IMR-90 (cell line): ENCODE measurements at regions not wholly inside any gene's neighbourhood (a gene's known extent, or its start where the extent isn't known, plus 50 kb on each side); places are given as distances from the start of the nearest gene placed in this dataset.

Experiments used
- ATAC-seq: fragments of 200-7000 bp; cut with Tn5 transposase; 2 replicates; pipeline ENCODE4 v1.9.1; 2020; ENCODE audit warnings: low read depth, mild to moderate bottlenecking, moderate library complexity
- BruUV-seq: library from RNA; stranded (reverse); fragments of 400-500 nt; replicated peaks from 2 replicates; lab custom pipeline; 2021; lab: Mats Ljungman, UMichigan
- CTCF ChIA-PET: fragments of 300-600 bp; formaldehyde crosslinking; extraction: SDS; loops from one replicate; lab custom pipeline; 2021; ENCODE audit warnings: antibody characterized with exemption; lab: Yijun Ruan, JAX
- POLR2A ChIA-PET: fragments of 300-600 bp; sonication (Branson Sonifier 250); formaldehyde crosslinking; loops from one replicate; lab custom pipeline; 2022; ENCODE audit warnings: antibody characterized with exemption; ENCODE audit not compliant: unreplicated experiment; lab: Charles Lee
- DNase-seq: peaks from one replicate; pipeline ENCODE4 v3.0.0; 2013
- H2AFZ ChIP-seq: replicated peaks from 2 replicates; pipeline ENCODE3; 2013; ENCODE audit warnings: low read length, mild to moderate bottlenecking; ENCODE audit not compliant: poor library complexity
- H2AK5ac ChIP-seq: 2 replicates; pipeline ENCODE4 v1.6.1; 2013; ENCODE audit warnings: low read depth, low read length, inconsistent platforms
- H2AK9ac ChIP-seq: replicated peaks from 2 replicates; pipeline ENCODE3; 2013; ENCODE audit warnings: mild to moderate bottlenecking, low read depth, low read length, moderate library complexity; ENCODE audit not compliant: poor library complexity
- H2BK120ac ChIP-seq: 2 replicates; pipeline ENCODE4 v1.6.1; 2013; ENCODE audit warnings: low read depth, low read length, inconsistent platforms
- H2BK15ac ChIP-seq: 3 replicates; pipeline ENCODE4 v1.6.1; 2013; ENCODE audit warnings: low read depth, low read length, inconsistent platforms
- H2BK20ac ChIP-seq: 2 replicates; pipeline ENCODE4 v1.6.1; 2013; ENCODE audit warnings: low read depth, mild to moderate bottlenecking, inconsistent platforms, low read length, moderate library complexity
- H2BK5ac ChIP-seq: 2 replicates; pipeline ENCODE4 v1.6.1; 2013; ENCODE audit warnings: mild to moderate bottlenecking, low read depth, low read length, inconsistent platforms; ENCODE audit not compliant: poor library complexity, severe bottlenecking
- H3K14ac ChIP-seq: replicated peaks from 2 replicates; pipeline ENCODE4 v1.6.1; 2013; ENCODE audit warnings: low read depth, low read length, inconsistent platforms
- H3K18ac ChIP-seq: 2 replicates; pipeline ENCODE4 v1.6.1; 2013; ENCODE audit warnings: low read depth, low read length, control low read depth
- H3K23ac ChIP-seq: 2 replicates; pipeline ENCODE4 v1.6.1; 2013; ENCODE audit warnings: low read depth, low read length, inconsistent platforms
- H3K27ac ChIP-seq: 2 replicates; pipeline ENCODE4 v1.5.1; 2013; ENCODE audit warnings: mild to moderate bottlenecking, control low read depth, low read length; ENCODE audit not compliant: insufficient read depth
- H3K27me3 ChIP-seq: 2 replicates; pipeline ENCODE4 v1.6.1; 2013; ENCODE audit warnings: low read length; ENCODE audit not compliant: control insufficient read depth, insufficient read depth
- H3K36me3 ChIP-seq: 2 replicates; pipeline ENCODE4 v1.6.1; 2013; ENCODE audit warnings: low read length, mixed read lengths; ENCODE audit not compliant: control insufficient read depth, insufficient read depth
- H3K4ac ChIP-seq: 2 replicates; pipeline ENCODE4 v1.6.1; 2013; ENCODE audit warnings: low read depth, low read length, inconsistent platforms
- H3K4me1 ChIP-seq: 2 replicates; pipeline ENCODE4 v1.6.1; 2013; ENCODE audit warnings: low read length, mixed read lengths; ENCODE audit not compliant: control insufficient read depth, insufficient read depth
- H3K4me2 ChIP-seq: 2 replicates; pipeline ENCODE4 v1.6.1; 2013; ENCODE audit warnings: low read depth, mild to moderate bottlenecking, control low read depth, low read length, moderate library complexity
- H3K4me3 ChIP-seq: 2 replicates; pipeline ENCODE4 v1.5.1; 2013; ENCODE audit warnings: low read depth, mild to moderate bottlenecking, control low read depth, low read length, moderate library complexity; ENCODE audit not compliant: insufficient read depth
- H3K56ac ChIP-seq: 2 replicates; pipeline ENCODE4 v1.6.1; 2013; ENCODE audit warnings: low read length, inconsistent platforms; ENCODE audit not compliant: insufficient read depth; ENCODE audit errors: extremely low read depth
- H3K79me1 ChIP-seq, 2 experiments: 2 replicates each; pipeline ENCODE4 v1.6.1; 2013; ENCODE audit warnings: low read length in 2 of 2, inconsistent platforms in 1 of 2, low read depth in 1 of 2
- H3K9ac ChIP-seq: 2 replicates; pipeline ENCODE4 v1.6.1; 2013; ENCODE audit warnings: low read depth, low read length, control low read depth
- H3K9me1 ChIP-seq: 2 replicates; pipeline ENCODE4 v1.6.1; 2013; ENCODE audit warnings: low read length, inconsistent platforms; ENCODE audit not compliant: insufficient read depth
- H3K9me3 ChIP-seq: 2 replicates; pipeline ENCODE4 v1.6.1; 2013; ENCODE audit warnings: low read length; ENCODE audit not compliant: control insufficient read depth, insufficient read depth
- H4K20me1 ChIP-seq: 2 replicates; pipeline ENCODE4 v1.6.1; 2013; ENCODE audit warnings: low read length, inconsistent platforms; ENCODE audit not compliant: insufficient read depth
- H4K5ac ChIP-seq: 2 replicates; pipeline ENCODE4 v1.6.1; 2013; ENCODE audit warnings: mild to moderate bottlenecking, low read depth, low read length, control low read depth
- H4K8ac ChIP-seq, 2 experiments: 2 replicates each; pipeline ENCODE4 v1.6.1; 2013; ENCODE audit warnings: low read depth in 2 of 2, low read length in 2 of 2, control low read depth in 1 of 2, inconsistent platforms in 1 of 2
- H4K91ac ChIP-seq: 2 replicates; pipeline ENCODE4 v1.6.1; 2013; ENCODE audit warnings: low read depth, low read length, inconsistent platforms; ENCODE audit not compliant: insufficient read depth
- CTCF ChIP-seq: conservative IDR thresholded peaks from 2 replicates; pipeline ENCODE4 v1.5.1; 2012; ENCODE audit warnings: mild to moderate bottlenecking, low read depth, low read length, improper control_type of control experiment
- MAFK ChIP-seq: IDR thresholded peaks from 2 replicates; pipeline ENCODE4 v1.6.1; 2012; ENCODE audit warnings: low read depth, low read length, improper control_type of control experiment
- NFE2L2 ChIP-seq: fragments of 150-350 bp; IDR thresholded peaks from 2 replicates; pipeline ENCODE4 v1.6.1; 2016; ENCODE audit warnings: low read depth, mild to moderate bottlenecking, low read length
- SMC3 ChIP-seq: fragments of 150-350 bp; IDR thresholded peaks from 2 replicates; pipeline ENCODE4 v1.6.1; 2016; ENCODE audit warnings: low read depth, mild to moderate bottlenecking, antibody characterized with exemption, low read length, moderate library complexity
- WGBS, 2 experiments: methylation state at CpG; one replicate each; pipeline versions ENCODE4 v1.1.5 to v1.1.7; 2013; ENCODE audit warnings: missing lambda C conversion rate in 2 of 2; ENCODE audit not compliant: insufficient read length in 1 of 2; ENCODE audit errors: extremely low coverage in 2 of 2; 5-methylcytosine and 5-hydroxymethylcytosine counted together
- dilution Hi-C: fragments of 300-500 bp; cut with HindIII; formaldehyde crosslinking; loops from one replicate; pipeline ENCODE4 v1.14.3; 2018; ENCODE audit warnings: low sequenced_read_pairs; ENCODE audit not compliant: unreplicated experiment
- in situ Hi-C: fragments of 300-500 bp; cut with MboI; formaldehyde crosslinking; loops from 3 replicates; pipeline ENCODE4 v1.14.3; 2019; ENCODE audit warnings: low sequenced_read_pairs, inconsistent platforms, mixed read lengths
- intact Hi-C: fragments of 100-400 bp; cut with micrococcal nuclease; formaldehyde crosslinking; loops from 2 replicates; pipeline ENCODE4 v1.10.0; 2022

- CTCF ChIA-PET, result no interaction called here
- dilution Hi-C loops, result no loop called here
- no peak for ATAC-seq
Measured at GRCh38 chr5:23242891-23243290, 264.5 kb upstream of the PRDM9 start.

More at GRCh38 chr5:23242891-23243290, 264.5 kb upstream of the PRDM9 start:
- Histone ChIP-seq H2BK120ac (no peak overlapping the region), H3K4ac (no peak overlapping the region), H3K56ac (no peak overlapping the region), H3K18ac (no peak overlapping the region), H3K9me1 (no peaks in the 10 kb centered on the region), H4K91ac (no peak overlapping the region), H2AK9ac (no peak overlapping the region), H4K5ac (no peak overlapping the region), H3K4me1 (no peaks in the 10 kb centered on the region), H3K27me3 (no peaks in the 10 kb centered on the region), H3K79me1 (no peaks in the 10 kb centered on the region), H3K4me2 (no peak overlapping the region), H3K9ac (no peak overlapping the region), H3K27ac (no peak overlapping the region), H2BK20ac (no peak overlapping the region), H3K4me3 (no peak overlapping the region), H2BK15ac (no peak overlapping the region), H3K14ac (no peak overlapping the region), H2BK5ac (no peak overlapping the region), H4K20me1 (no peaks in the 10 kb centered on the region), H2AFZ (no peak overlapping the region), H3K23ac (no peak overlapping the region), H3K36me3 (no peaks in the 10 kb centered on the region), H4K8ac (no peak overlapping the region), H3K9me3 (0 out of 2 replicates have a peak, but pooled peaks cover 6% of the 10 kb centered on the region), H2AK5ac (no peak overlapping the region)
- intact Hi-C loops (no loop called here), in situ Hi-C loops (no loop called here)
- POLR2A ChIA-PET, result no interaction called here
- WGBS, 2 experiments, result no CpG with 5 or more reads among the region's 2 CpGs
- no peak for DNase-seq
- no TSS peak for BruUV-seq
- TF ChIP-seq SMC3 (no peak), MAFK (peak; percentile 57), NFE2L2 (no peak), CTCF (no peak)
